GM21360 (cell line): ENCODE measurements at regions not wholly inside any gene's neighbourhood (a gene's known extent, or its start where the extent isn't known, plus 50 kb on each side); places are given as distances from the start of the nearest gene placed in this dataset.

Source experiments
- ATAC-seq: cut with Tn5 transposase; IDR thresholded peaks from one replicate; pipeline ENCODE4 v1.9.1; 2021; ENCODE audit warnings: mild to moderate bottlenecking, moderate library complexity; ENCODE audit not compliant: unreplicated experiment

DNA sequence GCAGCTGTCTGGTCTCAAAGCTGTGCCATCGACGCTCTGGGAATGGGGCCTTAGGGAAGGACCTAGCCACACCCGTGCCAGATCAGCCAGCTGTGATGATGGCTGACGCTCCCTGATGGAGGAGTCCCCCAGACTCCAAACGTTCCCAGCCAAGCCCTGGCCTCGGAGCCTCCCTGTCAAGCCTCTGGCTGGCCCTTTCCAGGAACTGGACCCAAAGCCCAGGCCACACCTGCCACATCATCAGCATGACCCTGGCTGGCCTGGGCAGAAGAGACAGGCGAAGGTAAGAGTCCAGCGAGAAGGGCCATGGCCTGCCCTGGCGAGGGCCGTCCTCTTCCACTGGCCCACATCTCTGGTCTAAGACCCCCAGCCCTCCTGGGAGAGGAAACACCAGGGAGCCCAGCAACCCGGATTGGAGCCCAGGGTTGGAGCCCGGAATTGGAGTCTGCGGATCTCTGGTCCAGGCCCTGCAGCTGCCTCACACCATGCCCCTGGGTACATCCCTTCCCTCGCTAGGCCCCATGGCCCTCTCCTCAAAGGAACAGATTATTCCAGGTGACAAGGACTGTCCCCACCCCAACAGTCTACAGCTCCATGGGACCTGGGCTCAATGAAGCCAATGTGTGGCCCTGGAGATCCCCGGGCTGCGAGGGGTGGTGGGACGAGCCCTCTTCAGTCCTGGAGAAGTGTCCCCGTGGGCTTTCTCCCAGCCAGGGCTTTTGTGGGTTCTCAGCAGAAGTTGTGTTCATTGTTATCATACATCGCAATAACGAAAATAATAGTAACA is 105.1 kb upstream of the TNRC6C start:
- ATAC-seq: no peak

DNA sequence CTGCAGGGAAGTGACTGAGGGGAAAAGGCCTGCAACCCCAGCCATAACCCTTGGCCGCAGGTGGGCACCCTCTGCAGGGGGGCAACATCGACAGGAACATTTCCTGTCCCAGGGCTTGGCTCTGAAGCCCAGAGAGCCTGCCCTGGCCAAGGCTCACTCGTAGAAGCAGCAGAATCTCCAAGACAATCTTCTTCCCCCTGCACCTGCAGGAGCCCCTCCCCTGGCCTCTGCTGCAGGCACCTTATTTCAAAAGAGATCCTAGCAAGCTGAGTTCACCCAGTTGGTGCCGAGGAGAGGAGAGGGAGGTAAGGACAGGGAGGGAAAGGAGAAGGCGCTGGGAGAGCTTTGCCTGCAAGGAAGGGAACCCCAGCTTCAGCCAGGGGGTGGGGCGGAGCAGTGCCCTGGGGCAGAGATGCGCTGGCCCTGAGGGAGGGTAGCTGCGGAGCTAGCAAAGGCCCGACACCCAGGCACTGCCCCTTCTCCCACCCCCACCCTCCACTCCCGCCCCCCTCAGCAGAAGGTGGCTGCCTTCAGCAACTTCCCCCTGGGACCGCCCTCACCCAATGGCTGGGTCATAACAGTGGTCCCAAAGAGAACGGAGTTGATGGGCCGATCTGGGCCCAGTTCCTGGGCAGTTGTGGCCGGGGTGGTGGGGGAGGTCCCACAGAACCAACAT is 104.3 kb upstream of the TNRC6C start:
- no peak for ATAC-seq

DNA sequence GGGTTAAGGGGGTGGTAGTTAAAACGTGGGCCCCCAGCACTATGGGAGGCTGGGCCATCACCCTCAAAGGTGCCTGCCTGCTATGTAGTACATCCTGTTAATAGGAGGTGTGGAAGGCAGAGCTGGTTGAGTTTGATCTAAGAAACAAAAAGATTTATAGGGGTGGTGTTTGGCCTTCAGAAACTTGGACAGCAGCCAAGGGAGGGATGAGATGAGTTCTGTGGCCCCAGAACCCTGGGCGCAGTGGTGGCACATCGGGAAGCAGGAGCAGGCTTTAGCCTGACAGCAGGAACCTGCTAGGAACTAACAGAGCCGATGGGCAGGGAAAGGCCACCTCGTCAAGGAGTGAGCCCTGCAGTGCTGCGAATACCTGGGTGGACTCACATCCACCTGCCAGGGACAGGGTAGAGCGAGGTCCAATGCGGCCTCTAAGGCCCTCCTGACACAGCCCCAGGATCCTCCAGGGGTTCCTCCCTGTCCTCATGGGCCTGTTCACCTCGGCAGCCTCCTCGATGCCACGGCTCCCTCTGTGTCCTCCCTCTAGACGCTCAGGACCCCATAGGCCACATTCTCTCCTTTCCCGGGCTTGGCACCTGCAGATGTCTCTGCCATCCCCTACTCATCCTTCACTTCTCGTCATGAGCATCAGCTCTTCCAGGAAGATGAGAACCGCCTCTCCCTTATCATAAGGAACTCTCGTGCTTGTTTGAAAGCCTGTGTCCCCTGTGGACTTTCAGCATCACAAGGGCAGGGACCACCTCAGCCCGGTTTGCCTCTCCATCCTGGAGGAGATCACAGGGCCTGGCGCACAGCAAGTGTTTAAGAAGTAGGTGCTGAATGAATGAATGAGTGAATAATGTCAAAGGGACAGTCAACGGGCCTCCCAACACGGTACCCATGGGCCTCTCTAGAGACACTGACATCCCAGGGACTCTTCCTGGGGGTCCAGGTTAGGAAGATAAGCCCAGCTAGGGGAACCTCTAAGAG is 103.5 kb upstream of the TNRC6C start:
- no peak for ATAC-seq

DNA sequence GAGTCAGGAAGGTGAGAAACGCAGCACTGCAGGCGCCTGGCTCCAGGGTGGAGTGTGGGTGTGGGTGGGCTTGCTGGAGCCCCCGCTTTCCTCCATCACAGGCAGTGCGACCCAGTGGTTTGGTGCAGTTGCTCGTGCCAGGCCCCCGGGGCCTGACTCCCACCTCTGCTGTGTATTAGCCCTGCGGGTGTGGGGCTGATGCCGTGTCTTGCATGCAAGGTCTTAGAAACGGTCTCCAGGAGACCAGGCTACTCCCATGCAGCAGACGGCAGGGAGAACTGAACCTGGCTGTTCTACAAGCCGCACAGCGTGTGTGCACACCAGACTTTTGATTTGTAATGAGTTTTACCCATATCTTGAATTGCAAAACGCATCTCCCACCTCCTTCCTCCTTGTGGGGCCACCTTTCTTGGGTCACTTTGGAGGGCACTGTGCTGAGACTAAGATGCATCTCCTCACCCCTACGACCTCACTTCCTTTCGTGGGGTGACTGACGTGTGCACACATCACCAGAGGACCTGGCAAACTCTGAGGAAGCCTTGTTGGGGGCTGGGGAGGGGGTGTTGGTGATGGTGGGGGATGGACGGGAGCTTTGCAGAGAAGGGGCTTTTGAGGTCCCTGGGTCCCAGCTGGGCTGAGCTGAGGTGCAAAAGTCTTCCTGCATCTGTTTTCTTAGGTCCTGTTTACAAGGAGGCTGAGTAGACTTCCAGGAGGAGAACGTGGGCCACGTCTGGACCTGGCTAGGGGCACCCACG is 101.8 kb upstream of the TNRC6C start:
- no peak for ATAC-seq

DNA sequence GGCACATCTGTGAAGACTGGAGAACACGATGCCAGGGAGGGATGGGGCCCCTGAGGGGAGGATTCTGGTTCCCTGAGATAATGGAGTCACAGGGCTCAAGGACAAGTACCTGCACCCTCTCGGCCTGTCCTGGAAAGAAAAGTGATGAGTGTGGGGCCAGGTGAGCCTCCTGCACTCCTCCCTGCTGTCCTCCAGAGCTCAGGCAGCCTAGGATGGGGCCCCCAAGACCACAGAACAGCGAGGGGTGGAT is 101.3 kb upstream of the TNRC6C start:
- no peak for ATAC-seq

GRCh38 chr17:77857613-77858012 is 100.9 kb upstream of the TNRC6C start:
- ATAC-seq: no peak

DNA sequence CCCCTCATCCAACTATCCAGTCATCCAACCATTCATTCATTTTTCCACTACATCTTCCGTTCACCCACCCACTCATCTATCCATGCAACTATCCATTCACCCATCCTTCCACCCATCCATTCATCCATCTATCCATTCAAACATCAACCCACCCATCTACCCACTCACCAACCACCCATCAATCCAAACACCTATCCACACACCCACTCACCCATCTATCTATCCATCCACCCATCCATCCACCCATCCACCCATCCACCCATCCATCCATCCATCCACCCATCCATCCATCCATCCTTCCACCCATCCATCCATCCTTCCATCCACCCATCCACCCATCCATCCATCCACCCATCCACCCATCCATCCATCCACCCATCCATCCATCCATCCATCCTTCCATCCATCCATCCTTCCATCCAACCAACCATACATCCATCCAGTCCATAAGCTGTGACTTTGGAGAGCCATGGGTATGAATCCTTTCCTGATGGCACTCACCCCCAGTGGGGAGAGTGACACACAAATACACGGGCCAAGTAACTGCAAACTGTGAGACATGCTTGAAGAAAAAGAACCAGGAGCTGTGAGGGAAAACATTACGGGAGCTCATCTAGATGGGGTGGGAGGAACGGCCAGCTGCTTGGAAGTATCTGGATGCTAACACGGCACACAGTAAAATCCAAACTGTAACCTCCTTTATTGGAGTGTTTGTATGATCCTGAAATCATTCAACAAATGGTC is 100.0 kb upstream of the TNRC6C start:
- ATAC-seq: no peak

- no peak for ATAC-seq
These were observed 99.3 kb upstream of the TNRC6C start for GRCh38 chr17:77859035-77859810.

- no peak for ATAC-seq
These were observed 97.3 kb upstream of the TNRC6C start for GRCh38 chr17:77861133-77861695.

- ATAC-seq: no peak
These were observed 96.4 kb upstream of the TNRC6C start for GRCh38 chr17:77861981-77862645.

DNA sequence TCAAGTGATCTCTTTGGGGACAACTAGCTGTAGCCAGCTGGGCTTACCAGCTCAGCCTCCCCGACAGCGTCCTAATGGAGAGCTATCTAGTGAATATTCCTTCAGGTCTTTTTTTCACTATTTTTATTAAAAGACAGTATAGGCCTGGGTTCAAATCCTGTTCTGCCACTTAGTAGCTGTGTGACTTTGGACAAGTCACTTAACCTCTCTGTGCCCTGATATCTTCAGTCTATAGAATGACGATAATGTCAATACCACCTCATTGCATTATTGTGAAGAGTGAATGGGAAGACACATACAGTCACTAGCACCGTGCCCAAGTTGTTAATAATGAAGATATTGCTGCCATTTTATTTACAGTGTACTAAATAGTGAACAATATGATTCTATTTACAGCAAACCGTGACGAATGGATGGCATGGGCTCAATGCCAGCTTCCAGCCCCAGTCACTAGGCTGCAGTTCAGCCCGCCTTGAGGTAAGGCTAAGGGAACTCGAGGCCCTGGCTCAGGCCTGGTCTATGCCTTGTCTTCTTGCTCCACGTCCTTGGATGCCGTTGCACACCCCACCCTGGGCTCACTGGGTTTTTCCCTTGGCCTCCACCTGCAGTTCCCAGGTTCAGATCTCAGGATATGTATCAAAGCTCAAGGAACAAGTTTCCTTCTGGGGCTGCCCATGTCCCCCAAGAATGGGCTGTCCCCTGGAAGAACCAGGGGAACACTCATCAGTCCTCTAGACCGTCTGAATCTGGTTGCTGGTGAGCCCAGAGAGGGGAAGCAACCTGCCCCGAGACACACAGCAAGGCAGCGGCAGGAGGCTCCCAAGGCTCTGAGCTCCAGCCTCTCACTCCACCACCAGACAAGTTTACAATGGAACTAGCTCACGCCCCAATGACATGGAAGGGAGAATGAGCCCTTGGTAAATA is 95.4 kb upstream of the TNRC6C start:
- ATAC-seq: no peak

DNA sequence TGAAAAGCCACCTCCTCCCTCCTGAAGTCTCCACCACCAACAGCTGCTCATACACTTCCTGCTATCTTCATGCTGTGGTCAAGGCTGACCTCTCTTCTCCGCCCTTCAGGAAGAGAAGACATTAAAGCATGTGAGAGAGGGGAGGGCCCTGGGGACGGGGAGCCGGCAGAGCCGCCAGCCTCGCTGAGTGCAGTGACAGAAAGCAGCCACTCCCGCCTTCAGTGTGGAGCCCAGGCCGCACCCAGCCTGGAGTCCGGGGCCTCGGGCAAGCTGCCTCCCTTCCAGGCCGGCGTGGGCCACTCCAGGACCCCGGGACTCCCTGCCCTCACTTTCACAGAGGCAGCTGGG is 94.7 kb upstream of the TNRC6C start:
- no peak for ATAC-seq

- no peak for ATAC-seq
These were observed 94.0 kb upstream of the TNRC6C start for GRCh38 chr17:77864234-77865111.

GRCh38 chr17:77865112-77865611 is 93.3 kb upstream of the TNRC6C start:
- ATAC-seq: no peak

DNA sequence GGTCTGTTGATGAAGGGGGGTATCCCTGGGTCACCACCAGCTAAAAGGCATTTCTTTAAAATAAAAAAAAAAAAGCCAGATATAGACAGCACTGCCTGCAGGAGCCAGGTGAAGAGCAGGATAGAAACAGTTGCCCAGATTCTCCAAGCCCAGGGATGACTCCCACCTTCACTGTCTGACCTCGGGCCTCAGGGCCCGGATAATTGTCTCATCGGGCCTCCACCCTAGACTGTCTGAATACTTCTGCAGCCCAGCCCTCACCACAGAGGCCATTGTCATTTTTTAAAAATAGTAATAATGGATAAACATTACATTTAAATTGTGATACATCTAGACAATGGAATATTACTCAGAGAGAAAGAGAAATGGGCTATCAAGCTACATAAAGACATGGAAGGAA is 92.8 kb upstream of the TNRC6C start:
- no peak for ATAC-seq

DNA sequence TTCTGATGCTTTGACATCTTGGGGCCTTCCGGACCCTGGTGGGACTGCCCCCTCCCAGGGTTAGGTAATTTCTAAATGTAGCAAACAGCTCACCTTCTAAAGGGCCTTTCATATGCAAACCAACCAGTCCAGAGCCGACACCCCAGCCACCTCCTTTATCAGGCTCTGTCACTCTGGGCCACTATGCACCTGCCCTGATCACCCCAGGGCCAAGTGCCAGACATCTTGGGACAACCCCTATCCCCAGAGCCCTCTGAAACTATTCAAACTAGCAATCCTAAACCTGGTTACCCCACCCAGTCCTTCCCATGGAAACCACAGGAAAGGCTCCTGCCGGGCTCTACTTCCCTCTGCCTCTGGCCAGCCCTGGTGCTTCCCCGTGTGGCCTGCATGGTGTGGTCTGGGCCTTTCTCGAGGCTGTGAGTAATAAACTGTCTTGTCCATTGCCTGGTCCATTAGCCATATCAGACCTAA is 91.2 kb upstream of the TNRC6C start:
- no peak for ATAC-seq
